Activated B cell treated with CpG ODN at 0.5 μM for 24 hours (primary cell): ENCODE measurements at regions not wholly inside any gene's neighbourhood (a gene's known extent, or its start where the extent isn't known, plus 50 kb on each side); places are given as distances from the start of the nearest gene placed in this dataset.

Experiments used
- ATAC-seq: fragments of 200-7000 bp; cut with Tn5 transposase; one replicate; pipeline ENCODE4 v1.10.0; 2021; ENCODE audit warnings: low read depth, mild to moderate bottlenecking, moderate library complexity
- CTCF ChIA-PET: fragments of 350-600 bp; sonication (Branson Sonifier 250); formaldehyde crosslinking; loops from one replicate; lab custom pipeline; 2021; ENCODE audit warnings: antibody characterized with exemption; lab: Charles Lee
- POLR2A ChIA-PET: fragments of 350-600 bp; sonication (Branson Sonifier 250); formaldehyde crosslinking; loops from one replicate; lab custom pipeline; 2021; ENCODE audit warnings: antibody characterized with exemption; lab: Charles Lee
- DNase-seq: peaks from one replicate; pipeline ENCODE4 v3.0.0; 2022
- H3K27ac Mint-ChIP-seq: one replicate; pipeline ENCODE4 v1.8.0; 2020; ENCODE audit warnings: mixed read lengths
- H3K27me3 Mint-ChIP-seq: one replicate; pipeline ENCODE4 v1.8.0; 2021; ENCODE audit warnings: mixed read lengths
- H3K36me3 Mint-ChIP-seq: one replicate; pipeline ENCODE4 v1.8.0; 2021; ENCODE audit warnings: low read depth, mixed read lengths
- H3K4me1 Mint-ChIP-seq: one replicate; pipeline ENCODE4 v1.8.0; 2021; ENCODE audit warnings: mixed read lengths
- H3K4me3 Mint-ChIP-seq: one replicate; pipeline ENCODE4 v1.8.0; 2020; ENCODE audit warnings: mild to moderate bottlenecking, mixed read lengths
- H3K9me3 Mint-ChIP-seq: one replicate; pipeline ENCODE4 v1.8.0; 2020; ENCODE audit warnings: mixed read lengths
- CTCF ChIP-seq: fragments of 200-600 bp; IDR thresholded peaks from one replicate; pipeline ENCODE4 v1.8.0; 2022; ENCODE audit warnings: antibody characterized with exemption, mild to moderate bottlenecking
- intact Hi-C: fragments of 100-400 bp; cut with micrococcal nuclease; formaldehyde crosslinking; loops from one replicate; pipeline ENCODE4 v1.15.1; 2024

- H3K4me3 Mint-ChIP-seq, result no peak overlapping the region
- DNase-seq (no peak), ATAC-seq (no peak)
- H3K4me1 Mint-ChIP-seq, result no peaks in the 10 kb centered on the region
- TF ChIP-seq CTCF, result no peak
- ChIA-PET CTCF (no interaction called here), POLR2A (no interaction called here)
- no peak overlapping the region for H3K27ac Mint-ChIP-seq
- intact Hi-C loops, result no loop called here
- peaks cover 7% of the 10 kb centered on the region for H3K27me3 Mint-ChIP-seq
- H3K36me3 Mint-ChIP-seq, result no peaks in the 10 kb centered on the region
- peaks cover 3% of the 10 kb centered on the region for H3K9me3 Mint-ChIP-seq
These were observed 527.8 kb downstream of the MATN1 start for GRCh38 chr1:30195424-30196134.

- ATAC-seq (no peak), DNase-seq (no peak)
- no peak overlapping the region for H3K27ac Mint-ChIP-seq
- peaks cover 3% of the 10 kb centered on the region for H3K9me3 Mint-ChIP-seq
- H3K4me1 Mint-ChIP-seq, result no peaks in the 10 kb centered on the region
- peaks cover 7% of the 10 kb centered on the region for H3K27me3 Mint-ChIP-seq
- intact Hi-C loops, result no loop called here
- no peaks in the 10 kb centered on the region for H3K36me3 Mint-ChIP-seq
- no peak for TF ChIP-seq CTCF
- H3K4me3 Mint-ChIP-seq, result no peak overlapping the region
- CTCF ChIA-PET, result no interaction called here
- POLR2A ChIA-PET, result no interaction called here
These were observed 528.5 kb downstream of the MATN1 start for GRCh38 chr1:30194741-30195423.

- TF ChIP-seq CTCF, result no peak
- CTCF ChIA-PET, result no interaction called here
- no peaks in the 10 kb centered on the region for H3K4me1 Mint-ChIP-seq
- H3K36me3 Mint-ChIP-seq, result no peaks in the 10 kb centered on the region
- peaks cover 3% of the 10 kb centered on the region for H3K9me3 Mint-ChIP-seq
- intact Hi-C loops, result no loop called here
- POLR2A ChIA-PET, result no interaction called here
- ATAC-seq (no peak), DNase-seq (no peak)
- no peak overlapping the region for H3K4me3 Mint-ChIP-seq
- H3K27me3 Mint-ChIP-seq, result peaks cover 7% of the 10 kb centered on the region
- H3K27ac Mint-ChIP-seq, result no peak overlapping the region
These were observed 529.3 kb downstream of the MATN1 start for GRCh38 chr1:30194046-30194619.

GRCh38 chr1:30192969-30193630 lies 530.3 kb downstream of the MATN1 start:
- no peaks in the 10 kb centered on the region for H3K4me1 Mint-ChIP-seq
- no peak for TF ChIP-seq CTCF
- CTCF ChIA-PET, result no interaction called here
- H3K27me3 Mint-ChIP-seq, result peaks cover 7% of the 10 kb centered on the region
- DNase-seq (no peak), ATAC-seq (no peak)
- intact Hi-C loops, result no loop called here
- peaks cover 3% of the 10 kb centered on the region for H3K9me3 Mint-ChIP-seq
- no peak overlapping the region for H3K4me3 Mint-ChIP-seq
- POLR2A ChIA-PET, result no interaction called here
- no peaks in the 10 kb centered on the region for H3K36me3 Mint-ChIP-seq
- no peak overlapping the region for H3K27ac Mint-ChIP-seq

- TF ChIP-seq CTCF, result no peak
- Mint-ChIP-seq H3K4me3 (no peak overlapping the region), H3K27ac (no peak overlapping the region), H3K27me3 (no peaks in the 10 kb centered on the region), H3K36me3 (no peaks in the 10 kb centered on the region), H3K4me1 (no peaks in the 10 kb centered on the region), H3K9me3 (peaks cover 3% of the 10 kb centered on the region)
- ChIA-PET CTCF (no interaction called here), POLR2A (no interaction called here)
- ATAC-seq (no peak), DNase-seq (no peak)
- intact Hi-C loops, result no loop called here
These were observed 532.2 kb downstream of the MATN1 start for GRCh38 chr1:30191154-30191702.
